ENCODE measurements at regions not wholly inside any gene's neighbourhood (a gene's known extent, or its start where the extent isn't known, plus 50 kb on each side); places are given as distances from the start of the nearest gene placed in this dataset.

DNA sequence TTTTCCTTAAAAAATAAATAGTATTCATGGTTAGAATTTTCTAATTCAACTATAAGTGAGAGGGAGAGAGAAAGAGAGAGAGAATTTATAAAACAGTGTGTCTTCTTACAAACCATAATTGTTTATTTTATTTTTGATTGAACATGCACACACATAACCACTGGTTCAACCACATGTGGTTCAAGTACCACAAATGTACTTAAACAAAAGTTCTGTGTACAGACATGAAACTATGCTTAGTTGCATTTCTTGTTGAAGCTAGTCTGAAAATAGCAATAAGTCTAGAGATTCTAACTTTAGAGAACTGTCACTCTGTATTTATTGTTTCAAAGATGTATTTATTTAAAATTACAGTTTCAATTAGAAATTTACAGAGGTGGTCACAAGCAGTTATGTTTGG is 130.6 kb upstream of the PDE4D start:
- no peak for TF ChIP-seq GATA2 (IDR thresholded peaks at IDR 0.05; ENCODE audit: low read depth, low read length)
- no peak for TF ChIP-seq GATA3 (IDR thresholded peaks at IDR 0.05; ENCODE audit: low read depth, low read length)

DNA sequence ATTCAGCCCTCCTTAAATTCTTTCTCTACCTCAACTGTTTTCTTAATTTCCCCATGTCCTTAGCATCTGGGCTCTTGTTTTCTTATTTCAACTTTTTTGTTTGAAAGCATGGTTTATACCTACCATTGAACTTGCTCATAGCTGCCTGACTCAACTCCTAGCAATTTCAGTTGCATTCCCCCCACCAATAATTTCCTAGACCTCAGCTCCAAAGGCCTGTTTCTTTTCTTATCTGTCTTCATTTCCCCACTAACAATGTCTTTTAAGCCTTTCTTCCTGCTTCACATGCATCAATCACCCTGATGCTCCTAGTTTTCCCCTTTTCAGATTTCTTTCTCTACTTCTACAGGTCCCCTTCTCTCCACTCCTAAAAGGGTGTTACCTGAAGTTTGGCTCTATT is 129.7 kb upstream of the PDE4D start:
- TF ChIP-seq GATA3 (IDR thresholded peaks at IDR 0.05; ENCODE audit: low read depth, low read length): no peak
- TF ChIP-seq GATA2 (IDR thresholded peaks at IDR 0.05; ENCODE audit: low read depth, low read length): no peak

- TF ChIP-seq GATA3 (IDR thresholded peaks at IDR 0.05; ENCODE audit: low read depth, low read length): no peak
Observed at GRCh38 chr5:60020457-60020856, 126.9 kb upstream of the PDE4D start.

GRCh38 chr5:60018091-60018490 is 124.6 kb upstream of the PDE4D start:
- no peak for TF ChIP-seq GATA3 (IDR thresholded peaks at IDR 0.05; ENCODE audit: low read depth, low read length)
- no peak for TF ChIP-seq GATA2 (IDR thresholded peaks at IDR 0.05; ENCODE audit: low read depth, low read length)

GRCh38 chr5:60014331-60014730 is 120.8 kb upstream of the PDE4D start:
- TF ChIP-seq GATA3 (IDR thresholded peaks at IDR 0.05; ENCODE audit: low read depth, low read length) (no peak), GATA2 (IDR thresholded peaks at IDR 0.05; ENCODE audit: low read depth, low read length) (no peak)

DNA sequence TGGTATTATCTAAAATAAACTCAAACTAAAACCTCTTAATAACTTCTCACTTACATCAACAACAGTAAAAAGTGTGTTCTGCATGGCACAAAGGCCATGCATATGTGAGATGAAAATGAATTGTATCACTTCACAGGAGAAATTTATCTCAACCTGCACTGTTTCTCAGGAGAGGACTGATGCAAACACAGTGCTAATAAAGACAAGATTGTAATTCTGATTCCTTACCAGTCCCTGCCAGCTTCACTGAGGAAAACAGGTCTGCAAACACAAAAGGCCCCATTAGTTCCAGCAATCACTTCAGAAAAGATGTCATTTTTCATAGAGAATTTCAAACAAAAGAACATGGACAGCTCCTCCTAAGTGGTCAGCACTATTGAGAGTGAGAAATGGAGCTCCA is 117.3 kb upstream of the PDE4D start:
- TF ChIP-seq GATA3 (IDR thresholded peaks at IDR 0.05; ENCODE audit: low read depth, low read length) (no peak), GATA2 (IDR thresholded peaks at IDR 0.05; ENCODE audit: low read depth, low read length) (no peak)

DNA sequence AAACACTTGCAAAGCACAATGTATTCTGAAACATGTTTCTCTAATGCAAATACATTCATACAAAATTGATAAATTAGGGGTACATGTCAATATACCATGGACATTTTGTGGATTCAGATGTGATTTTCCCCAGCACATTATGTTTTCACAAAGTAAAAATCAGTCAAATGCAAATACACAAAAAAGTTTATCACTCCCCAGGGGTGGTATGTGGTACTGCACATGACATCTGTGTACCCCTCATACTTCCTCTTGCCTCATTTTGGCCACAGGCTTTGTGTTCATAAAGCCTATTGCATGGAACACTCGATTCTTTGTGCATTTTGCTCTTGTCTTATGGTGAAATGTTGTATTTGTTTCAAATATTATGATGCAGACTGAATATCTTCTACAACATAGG is 116.8 kb upstream of the PDE4D start:
- no peak for TF ChIP-seq GATA3 (IDR thresholded peaks at IDR 0.05; ENCODE audit: low read depth, low read length)
- no peak for TF ChIP-seq GATA2 (IDR thresholded peaks at IDR 0.05; ENCODE audit: low read depth, low read length)

DNA sequence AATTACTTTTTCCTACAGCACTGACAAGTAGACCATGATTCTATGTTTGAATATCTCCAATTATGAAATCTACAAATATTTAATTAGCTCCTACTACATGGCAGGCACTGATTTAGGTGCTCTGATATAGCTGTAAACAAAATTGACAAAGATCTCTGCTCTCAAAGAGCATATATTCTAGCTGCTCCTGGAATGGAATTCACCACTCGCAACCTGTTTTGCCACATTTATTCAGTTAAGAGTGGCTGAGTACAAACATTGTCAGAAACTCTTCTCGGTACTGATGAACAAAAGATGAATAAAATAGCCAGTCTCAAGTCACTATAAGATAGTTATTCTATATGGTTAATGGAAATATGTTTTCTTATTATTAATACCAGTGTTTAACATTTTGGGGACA is 114.2 kb upstream of the PDE4D start:
- TF ChIP-seq GATA2 (IDR thresholded peaks at IDR 0.05; ENCODE audit: low read depth, low read length) (no peak), GATA3 (IDR thresholded peaks at IDR 0.05; ENCODE audit: low read depth, low read length) (no peak)

DNA sequence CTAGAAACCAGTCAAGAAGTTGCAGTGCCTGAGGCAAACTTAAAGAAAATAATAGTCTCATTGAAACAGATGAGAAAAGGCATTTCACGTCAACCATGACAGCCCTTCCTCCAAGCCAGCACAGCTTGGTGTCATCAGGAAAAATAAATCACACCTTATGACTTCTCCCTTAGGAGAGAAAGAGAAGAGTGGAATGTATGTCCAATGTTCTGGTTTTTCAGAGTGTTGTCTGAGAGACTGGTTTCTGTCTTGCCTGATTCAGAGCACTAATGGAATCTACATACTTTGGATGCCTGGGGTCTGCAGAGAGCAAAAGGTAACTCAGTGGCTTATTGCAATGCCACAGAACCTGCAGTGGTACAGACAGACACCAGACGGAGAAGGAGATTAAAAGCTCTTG is 105.5 kb upstream of the PDE4D start:
- TF ChIP-seq GATA3 (IDR thresholded peaks at IDR 0.05; ENCODE audit: low read depth, low read length) (no peak), GATA2 (IDR thresholded peaks at IDR 0.05; ENCODE audit: low read depth, low read length) (no peak)

- no peak for TF ChIP-seq GATA3 (IDR thresholded peaks at IDR 0.05; ENCODE audit: low read depth, low read length)
- TF ChIP-seq GATA2 (IDR thresholded peaks at IDR 0.05; ENCODE audit: low read depth, low read length): no peak
Observed at GRCh38 chr5:59992206-59992605, 98.7 kb upstream of the PDE4D start.

DNA sequence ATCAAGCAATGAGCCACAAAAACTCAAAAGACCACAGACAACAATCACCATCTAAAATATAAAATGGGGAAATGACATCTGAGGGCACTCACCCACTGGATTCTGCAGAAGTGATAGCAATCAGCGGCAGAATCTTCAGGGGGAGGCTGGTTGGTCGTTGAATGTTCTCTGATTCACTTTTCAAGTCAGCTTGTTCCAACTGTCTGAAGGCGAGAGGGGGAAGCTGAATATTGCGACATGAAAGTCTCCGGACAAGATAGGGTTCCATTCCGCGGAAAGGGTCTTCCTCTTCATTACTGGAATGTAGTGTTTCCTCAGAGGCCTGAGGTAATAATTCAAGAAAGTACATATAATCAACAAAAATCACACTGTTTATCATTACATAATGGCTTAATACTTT is 94.9 kb upstream of the PDE4D start:
- TF ChIP-seq GATA2 (IDR thresholded peaks at IDR 0.05; ENCODE audit: low read depth, low read length) (no peak), GATA3 (IDR thresholded peaks at IDR 0.05; ENCODE audit: low read depth, low read length) (no peak)

- TF ChIP-seq GATA2 (IDR thresholded peaks at IDR 0.05; ENCODE audit: low read depth, low read length) (no peak), GATA3 (IDR thresholded peaks at IDR 0.05; ENCODE audit: low read depth, low read length) (no peak)
Observed at GRCh38 chr5:59976342-59976741, 82.8 kb upstream of the PDE4D start.

DNA sequence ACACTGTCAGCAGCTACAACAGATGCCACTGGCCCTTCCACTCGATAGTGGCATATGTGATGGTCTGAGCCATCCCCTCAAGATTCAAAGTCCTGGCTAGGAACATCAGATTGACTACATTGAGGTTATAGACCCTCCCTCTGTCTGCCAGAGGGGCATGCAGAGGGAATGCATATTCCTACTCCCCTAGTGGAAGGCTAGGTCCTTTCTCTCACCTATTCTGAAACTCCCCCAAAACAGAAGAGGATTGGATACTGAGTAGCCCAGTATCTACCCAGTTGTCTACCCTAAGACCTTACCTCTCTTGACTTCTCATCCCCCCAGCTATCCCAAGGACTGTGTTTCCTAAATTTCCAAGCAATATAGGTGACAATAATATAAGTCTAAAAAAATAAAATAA is 78.5 kb upstream of the PDE4D start:
- no peak for TF ChIP-seq GATA2 (IDR thresholded peaks at IDR 0.05; ENCODE audit: low read depth, low read length)
- no peak for TF ChIP-seq GATA3 (IDR thresholded peaks at IDR 0.05; ENCODE audit: low read depth, low read length)

GRCh38 chr5:59959330-59959729 is 65.8 kb upstream of the PDE4D start:
- TF ChIP-seq GATA2 (IDR thresholded peaks at IDR 0.05; ENCODE audit: low read depth, low read length) (no peak), GATA3 (IDR thresholded peaks at IDR 0.05; ENCODE audit: low read depth, low read length) (no peak)

DNA sequence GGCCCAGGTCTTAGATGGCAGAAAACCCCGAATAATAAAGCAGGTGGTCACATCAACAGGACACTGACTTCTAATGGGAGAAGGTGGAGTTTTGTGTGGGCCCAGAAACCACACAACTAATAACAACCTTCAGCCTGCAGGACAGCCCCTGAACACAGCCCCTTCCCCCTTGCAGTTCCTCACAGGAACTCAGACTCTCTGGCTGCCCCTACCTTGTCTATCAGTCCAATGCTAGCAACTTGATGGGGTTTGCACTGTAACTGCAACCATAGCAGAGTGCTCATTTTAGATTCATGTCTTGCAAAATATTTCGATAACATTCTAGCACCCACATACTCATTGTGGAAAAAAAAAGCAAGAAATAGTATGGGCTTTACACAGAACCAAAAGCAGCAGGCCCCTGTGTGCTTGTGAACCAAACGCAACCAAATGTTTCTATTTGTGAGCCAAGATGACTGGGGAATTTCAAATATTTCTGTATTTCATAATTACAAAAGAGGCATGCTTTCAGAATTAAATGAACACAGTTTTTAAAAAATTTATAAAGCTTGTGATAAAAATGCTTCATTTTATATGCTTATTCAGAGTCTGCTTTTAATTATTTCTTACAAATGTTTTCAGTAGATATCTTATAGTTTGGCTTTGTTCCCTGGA is 62.7 kb upstream of the PDE4D start:
- no peak for TF ChIP-seq GATA3 (IDR thresholded peaks at IDR 0.05; ENCODE audit: low read depth, low read length)
- no peak for TF ChIP-seq GATA2 (IDR thresholded peaks at IDR 0.05; ENCODE audit: low read depth, low read length)

DNA sequence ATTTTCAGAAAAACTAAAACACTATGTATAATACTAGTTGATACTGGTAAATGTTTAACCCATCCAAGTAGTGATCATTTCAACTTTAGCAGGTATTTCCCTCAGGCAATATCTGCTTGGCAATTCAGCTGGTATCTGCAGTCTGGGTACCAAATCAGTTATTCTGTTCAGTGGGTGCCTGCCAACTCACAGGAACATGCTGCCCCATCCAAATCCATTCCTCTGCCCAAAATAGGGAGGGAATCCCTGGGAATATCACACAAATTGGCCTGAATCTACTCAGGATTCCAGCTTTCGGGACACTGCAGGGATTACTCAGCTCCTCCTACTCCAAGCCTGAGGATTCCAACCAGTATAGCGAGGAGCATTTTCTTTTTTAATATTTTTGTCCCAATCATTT is 61.7 kb upstream of the PDE4D start:
- TF ChIP-seq GATA2 (IDR thresholded peaks at IDR 0.05; ENCODE audit: low read depth, low read length): no peak
- TF ChIP-seq GATA3 (IDR thresholded peaks at IDR 0.05; ENCODE audit: low read depth, low read length): no peak

All from SH-SY5Y (cell line).